ENCODE measurements at regions not wholly inside any gene's neighbourhood (a gene's known extent, or its start where the extent isn't known, plus 50 kb on each side); places are given as distances from the start of the nearest gene placed in this dataset.

DNA sequence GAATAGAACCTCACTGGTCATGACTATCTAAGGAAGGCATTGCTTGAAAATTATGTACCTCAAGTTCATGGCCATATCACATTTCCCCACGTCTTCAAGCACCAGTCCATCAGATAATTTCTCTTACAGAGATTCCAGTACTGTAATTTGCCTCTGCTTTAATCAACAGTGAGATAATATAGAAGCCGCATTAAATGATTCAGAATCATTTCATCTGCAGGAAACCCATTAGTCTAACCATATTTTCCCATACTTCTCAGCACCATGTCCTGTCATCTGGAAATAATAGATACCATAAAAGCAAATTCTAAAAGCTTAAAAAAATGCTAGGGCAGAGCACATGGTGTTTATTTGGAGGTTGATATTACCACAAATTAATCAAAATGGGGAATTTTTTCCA, 310.3 kb upstream of the SLIT2 start:
- H3K4me1 Mint-ChIP-seq = no peaks in the 10 kb centered on the region
- no peaks in the 10 kb centered on the region for H3K36me3 ChIP-seq (replicated peaks in 1 of 2; ENCODE audit: control insufficient read depth in 1 of 2, insufficient read depth in 2 of 2, low read length in 2 of 2)
- no peaks in the 10 kb centered on the region for H3K27me3 ChIP-seq (ENCODE audit: control insufficient read depth in 2 of 2, insufficient read depth in 2 of 2, low read length in 2 of 2)
- no peak overlapping the region for H3K4me2 ChIP-seq (replicated peaks; ENCODE audit: extremely low read depth, low read length, poor library complexity, severe bottlenecking)
- H3K27ac ChIP-seq (ENCODE audit: low read depth in 1 of 2, low read length in 2 of 2) = no peak overlapping the region
- intact Hi-C loops (cut with micrococcal nuclease) = no loop called here
- H3K9ac ChIP-seq (ENCODE audit: insufficient read depth, low read length, poor library complexity, severe bottlenecking) = no peak overlapping the region
- H3K79me2 ChIP-seq (ENCODE audit: insufficient read depth, low read length) = no peaks in the 10 kb centered on the region
- WGBS (ENCODE audit: insufficient coverage) = 83% methylated on average over 1 of the region's 2 CpGs
- H3K27ac Mint-ChIP-seq = no peak overlapping the region
- peaks cover 0 to 2% (median 0%) of the 10 kb centered on the region in 3 donors for H3K27me3 Mint-ChIP-seq (ENCODE audit: low read depth in 3 of 3)
- H3K9me3 ChIP-seq (replicated peaks in 1 of 2; ENCODE audit: control insufficient read depth in 1 of 2, insufficient read depth in 1 of 2, low read length in 2 of 2) = no peaks in the 10 kb centered on the region
- H3K9me3 Mint-ChIP-seq = peaks cover 0 to 4% (median 2%) of the 10 kb centered on the region in 7 donors
- TF ChIP-seq CTCF (IDR thresholded peaks at IDR 0.05) = no peak
- no peak for DNase-seq
- no peaks in the 10 kb centered on the region for H3K36me3 Mint-ChIP-seq
- H2AFZ ChIP-seq (ENCODE audit: insufficient read depth, low read depth, low read length, poor library complexity, severe bottlenecking) = no peak overlapping the region
- H3K4me3 ChIP-seq (replicated peaks in 1 of 3; ENCODE audit: low read depth in 2 of 3, low read length in 3 of 3) = no peak overlapping the region
- H3K4me3 Mint-ChIP-seq = no peak overlapping the region
- H3K4me1 ChIP-seq (ENCODE audit: control insufficient read depth in 1 of 2, insufficient read depth in 2 of 2, low read length in 2 of 2) = no peaks in the 10 kb centered on the region
- H4K20me1 ChIP-seq (ENCODE audit: insufficient read depth, low read length) = no peaks in the 10 kb centered on the region

DNA sequence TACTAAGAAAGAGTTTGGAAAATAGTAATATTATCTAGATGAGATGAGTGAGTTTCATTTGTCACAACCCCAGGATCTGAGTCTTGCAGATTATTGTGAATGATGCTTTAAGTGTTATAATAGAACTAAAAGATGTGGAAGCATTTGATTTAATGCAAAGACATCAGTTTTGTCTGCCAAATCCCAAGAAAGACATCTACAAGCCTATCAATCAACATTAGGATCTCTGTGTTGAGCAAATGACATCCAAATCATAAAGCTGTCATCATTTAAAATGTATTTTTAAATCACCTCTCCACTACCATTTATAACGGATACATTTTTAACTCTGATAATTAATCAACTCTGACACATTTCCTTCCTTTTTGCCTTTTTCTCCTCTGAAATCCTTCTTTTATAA, 310.8 kb upstream of the SLIT2 start:
- no peak overlapping the region for H3K27ac Mint-ChIP-seq
- Histone ChIP-seq H3K4me3 (replicated peaks in 1 of 3; ENCODE audit: low read depth in 2 of 3, low read length in 3 of 3) (no peak overlapping the region), H3K9ac (ENCODE audit: insufficient read depth, low read length, poor library complexity, severe bottlenecking) (no peak overlapping the region), H3K79me2 (ENCODE audit: insufficient read depth, low read length) (no peaks in the 10 kb centered on the region), H3K9me3 (replicated peaks in 1 of 2; ENCODE audit: control insufficient read depth in 1 of 2, insufficient read depth in 1 of 2, low read length in 2 of 2) (no peaks in the 10 kb centered on the region), H3K36me3 (replicated peaks in 1 of 2; ENCODE audit: control insufficient read depth in 1 of 2, insufficient read depth in 2 of 2, low read length in 2 of 2) (no peaks in the 10 kb centered on the region), H3K27me3 (ENCODE audit: control insufficient read depth in 2 of 2, insufficient read depth in 2 of 2, low read length in 2 of 2) (no peaks in the 10 kb centered on the region), H3K4me2 (replicated peaks; ENCODE audit: extremely low read depth, low read length, poor library complexity, severe bottlenecking) (no peak overlapping the region), H2AFZ (ENCODE audit: insufficient read depth, low read depth, low read length, poor library complexity, severe bottlenecking) (no peak overlapping the region), H3K27ac (ENCODE audit: low read depth in 1 of 2, low read length in 2 of 2) (no peak overlapping the region), H3K4me1 (ENCODE audit: control insufficient read depth in 1 of 2, insufficient read depth in 2 of 2, low read length in 2 of 2) (no peaks in the 10 kb centered on the region), H4K20me1 (ENCODE audit: insufficient read depth, low read length) (no peaks in the 10 kb centered on the region)
- H3K4me3 Mint-ChIP-seq = no peak overlapping the region
- 0% methylated on average over 1 of the region's 1 CpG for WGBS (ENCODE audit: insufficient coverage)
- peaks cover 0 to 2% (median 2%) of the 10 kb centered on the region in 7 donors for H3K9me3 Mint-ChIP-seq
- intact Hi-C loops (cut with micrococcal nuclease) = no loop called here
- DNase-seq = no peak
- H3K36me3 Mint-ChIP-seq = no peaks in the 10 kb centered on the region
- peaks cover 0 to 2% (median 0%) of the 10 kb centered on the region in 3 donors for H3K27me3 Mint-ChIP-seq (ENCODE audit: low read depth in 3 of 3)
- TF ChIP-seq CTCF (IDR thresholded peaks at IDR 0.05) = no peak
- no peaks in the 10 kb centered on the region for H3K4me1 Mint-ChIP-seq
